Liver (tissue), 8 donors: ENCODE measurements at regions not wholly inside any gene's neighbourhood (a gene's known extent, or its start where the extent isn't known, plus 50 kb on each side); places are given as distances from the start of the nearest gene placed in this dataset.

Source experiments
- DNase-seq: peaks from one replicate; pipeline ENCODE4 v3.0.0-alpha.2; 2017; ENCODE audit warnings: low spot score
- H3K27ac ChIP-seq, 2 donors: one replicate each; pipeline ENCODE4 v1.7.0; 2013; ENCODE audit warnings: inconsistent platforms in 2 of 2, low read length in 2 of 2, control low read depth in 1 of 2, low read depth in 1 of 2, mild to moderate bottlenecking in 1 of 2
- H3K27me3 ChIP-seq, 4 donors: one replicate each; pipeline versions ENCODE4 v1.6.1 to v1.7.0; 2013; ENCODE audit warnings: low read length in 3 of 4, inconsistent platforms in 1 of 4, mild to moderate bottlenecking in 1 of 4, moderate library complexity in 1 of 4; ENCODE audit not compliant: control insufficient read depth in 4 of 4, insufficient read depth in 4 of 4
- H3K36me3 ChIP-seq, 4 donors: one replicate each; pipeline versions ENCODE4 v1.6.1 to v1.7.0; 2013; ENCODE audit warnings: low read length in 3 of 4, mild to moderate bottlenecking in 3 of 4, low read depth in 1 of 4, moderate library complexity in 1 of 4; ENCODE audit not compliant: control insufficient read depth in 4 of 4, insufficient read depth in 3 of 4
- H3K4me1 ChIP-seq, 4 donors: one replicate each; pipeline versions ENCODE4 v1.6.1 to v1.7.0; 2013; ENCODE audit warnings: low read length in 3 of 4, mild to moderate bottlenecking in 3 of 4, moderate library complexity in 1 of 4; ENCODE audit not compliant: control insufficient read depth in 4 of 4, insufficient read depth in 4 of 4
- H3K4me3 ChIP-seq, 3 donors: one replicate each; pipeline versions ENCODE4 v1.6.1 to v1.7.0; 2013; ENCODE audit warnings: low read length in 3 of 3, control low read depth in 1 of 3, low read depth in 1 of 3, mild to moderate bottlenecking in 1 of 3
- H3K9ac ChIP-seq, 2 donors: one replicate each; pipeline ENCODE4 v1.7.0; 2013; ENCODE audit warnings: low read length in 2 of 2, mild to moderate bottlenecking in 2 of 2, moderate library complexity in 2 of 2, control low read depth in 1 of 2, low read depth in 1 of 2
- H3K9me3 ChIP-seq, 4 donors: one replicate each; pipeline versions ENCODE4 v1.6.1 to v1.7.0; 2013; ENCODE audit warnings: low read length in 3 of 4; ENCODE audit not compliant: control insufficient read depth in 4 of 4
- ATF3 ChIP-seq: IDR thresholded peaks from 2 replicates; pipeline ENCODE4 v1.6.1; 2016; ENCODE audit warnings: antibody characterized with exemption
- EGR1 ChIP-seq, 2 donors: IDR thresholded peaks; 2 replicates each; pipeline ENCODE4 v1.6.1; 2016 to 2018; ENCODE audit warnings: antibody characterized with exemption in 2 of 2, low read depth in 2 of 2
- FOXA2 ChIP-seq: IDR thresholded peaks from 2 replicates; pipeline ENCODE4 v1.6.1; 2016; ENCODE audit warnings: antibody characterized with exemption
- GABPA ChIP-seq, 2 donors: IDR thresholded peaks in 1 of 2; conservative IDR thresholded peaks in 1 of 2; 2 replicates each; pipeline ENCODE4 v1.6.1; 2016; ENCODE audit warnings: antibody characterized with exemption in 2 of 2, mild to moderate bottlenecking in 1 of 2, moderate library complexity in 1 of 2
- HNF4A ChIP-seq, 2 donors: conservative IDR thresholded peaks; 2 replicates each; pipeline ENCODE4 v1.6.1; 2016; ENCODE audit warnings: antibody characterized with exemption in 2 of 2, mild to moderate bottlenecking in 2 of 2
- JUND ChIP-seq, 2 donors: IDR thresholded peaks; 2 replicates each; pipeline ENCODE4 v1.6.1; 2016; ENCODE audit warnings: antibody characterized with exemption in 2 of 2
- MAX ChIP-seq: IDR thresholded peaks from 2 replicates; pipeline ENCODE4 v1.6.1; 2016; ENCODE audit warnings: antibody characterized with exemption
- NR2F2 ChIP-seq: IDR thresholded peaks from 2 replicates; pipeline ENCODE4 v1.6.1; 2016; ENCODE audit warnings: antibody characterized with exemption
- RAD21 ChIP-seq, 2 donors: IDR thresholded peaks; 2 replicates each; pipeline ENCODE4 v1.6.1; 2016; ENCODE audit warnings: antibody characterized with exemption in 2 of 2, mild to moderate bottlenecking in 2 of 2
- RXRA ChIP-seq, 2 donors: IDR thresholded peaks; 2 replicates each; pipeline ENCODE4 v1.6.1; 2017 to 2018; ENCODE audit warnings: antibody characterized with exemption in 2 of 2, mild to moderate bottlenecking in 1 of 2
- SP1 ChIP-seq: IDR thresholded peaks from 2 replicates; pipeline ENCODE4 v1.6.1; 2018; ENCODE audit warnings: antibody characterized with exemption, mild to moderate bottlenecking
- TAF1 ChIP-seq: conservative IDR thresholded peaks from 2 replicates; pipeline ENCODE4 v1.6.1; 2016; ENCODE audit warnings: antibody characterized with exemption, mild to moderate bottlenecking
- YY1 ChIP-seq: IDR thresholded peaks from 2 replicates; pipeline ENCODE4 v1.6.1; 2016; ENCODE audit warnings: antibody characterized with exemption, mild to moderate bottlenecking
- ZBTB33 ChIP-seq: IDR thresholded peaks from 2 replicates; pipeline ENCODE4 v1.6.1; 2016; ENCODE audit warnings: antibody characterized with exemption
- WGBS: extraction: QIAGEN DNeasy Blood & Tissue Kit; methylation state at CpG from one replicate; pipeline ENCODE4 v1.1.7; 2013; 5-methylcytosine and 5-hydroxymethylcytosine counted together
- TF ChIP-seq, protein P1 (sequence below): IDR thresholded peaks from 2 replicates; pipeline ENCODE4 v1.6.1; 2016; ENCODE audit warnings: antibody characterized with exemption, mild to moderate bottlenecking
- TF ChIP-seq, protein P2 (sequence below): fragments of 150-350 bp; IDR thresholded peaks from 2 replicates; pipeline ENCODE4 v1.5.1; 2017; ENCODE audit warnings: improper control_type of control experiment, low read depth, low read length; ENCODE audit not compliant: missing input control
- donor health status: healthy.
- donor health status: healthy.
- donor health status: healthy.
- donor health status: healthy.
- donor health status: healthy.

DNA sequence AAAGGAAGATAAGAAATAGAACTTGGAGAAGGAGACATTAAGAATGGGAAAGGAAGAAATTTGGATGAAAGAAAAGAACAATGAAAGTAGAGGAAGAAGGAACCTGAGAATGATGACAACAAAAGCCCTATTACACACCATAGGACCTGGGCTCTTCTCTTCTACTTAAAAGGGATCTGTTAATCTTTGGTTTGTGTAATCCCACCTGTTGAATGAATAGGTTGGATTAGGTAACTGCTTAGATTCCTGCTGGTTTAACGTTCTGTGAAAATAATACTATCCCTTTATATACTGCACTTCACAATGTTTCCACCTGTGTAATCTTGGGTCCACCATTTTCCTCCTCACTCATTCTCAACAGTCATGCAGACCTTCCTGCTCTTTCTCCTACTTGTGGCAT, 157.8 kb upstream of the ATP10B start:
- no peaks in the 10 kb centered on the region for H3K27me3 ChIP-seq
- no peak for TF ChIP-seq ATF3
- TF ChIP-seq GABPA (IDR thresholded peaks at IDR 0.05 in 1 of 2, conservative IDR thresholded peaks at IDR 0.05 in 1 of 2), result no peak
- TF ChIP-seq FOXA2, result no peak
- TF ChIP-seq, protein P1, sequence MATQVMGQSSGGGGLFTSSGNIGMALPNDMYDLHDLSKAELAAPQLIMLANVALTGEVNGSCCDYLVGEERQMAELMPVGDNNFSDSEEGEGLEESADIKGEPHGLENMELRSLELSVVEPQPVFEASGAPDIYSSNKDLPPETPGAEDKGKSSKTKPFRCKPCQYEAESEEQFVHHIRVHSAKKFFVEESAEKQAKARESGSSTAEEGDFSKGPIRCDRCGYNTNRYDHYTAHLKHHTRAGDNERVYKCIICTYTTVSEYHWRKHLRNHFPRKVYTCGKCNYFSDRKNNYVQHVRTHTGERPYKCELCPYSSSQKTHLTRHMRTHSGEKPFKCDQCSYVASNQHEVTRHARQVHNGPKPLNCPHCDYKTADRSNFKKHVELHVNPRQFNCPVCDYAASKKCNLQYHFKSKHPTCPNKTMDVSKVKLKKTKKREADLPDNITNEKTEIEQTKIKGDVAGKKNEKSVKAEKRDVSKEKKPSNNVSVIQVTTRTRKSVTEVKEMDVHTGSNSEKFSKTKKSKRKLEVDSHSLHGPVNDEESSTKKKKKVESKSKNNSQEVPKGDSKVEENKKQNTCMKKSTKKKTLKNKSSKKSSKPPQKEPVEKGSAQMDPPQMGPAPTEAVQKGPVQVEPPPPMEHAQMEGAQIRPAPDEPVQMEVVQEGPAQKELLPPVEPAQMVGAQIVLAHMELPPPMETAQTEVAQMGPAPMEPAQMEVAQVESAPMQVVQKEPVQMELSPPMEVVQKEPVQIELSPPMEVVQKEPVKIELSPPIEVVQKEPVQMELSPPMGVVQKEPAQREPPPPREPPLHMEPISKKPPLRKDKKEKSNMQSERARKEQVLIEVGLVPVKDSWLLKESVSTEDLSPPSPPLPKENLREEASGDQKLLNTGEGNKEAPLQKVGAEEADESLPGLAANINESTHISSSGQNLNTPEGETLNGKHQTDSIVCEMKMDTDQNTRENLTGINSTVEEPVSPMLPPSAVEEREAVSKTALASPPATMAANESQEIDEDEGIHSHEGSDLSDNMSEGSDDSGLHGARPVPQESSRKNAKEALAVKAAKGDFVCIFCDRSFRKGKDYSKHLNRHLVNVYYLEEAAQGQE, result no peak
- TF ChIP-seq YY1, result no peak
- no peak for TF ChIP-seq HNF4A (conservative IDR thresholded peaks at IDR 0.05)
- no peak for TF ChIP-seq ZBTB33
- no peak for TF ChIP-seq NR2F2
- no peak for TF ChIP-seq JUND (IDR thresholded peaks at IDR 0.05)
- no peak for TF ChIP-seq RAD21 (IDR thresholded peaks at IDR 0.05)
- no peak for TF ChIP-seq SP1
- TF ChIP-seq RXRA (IDR thresholded peaks at IDR 0.05), result no peak
- no peak overlapping the region for H3K4me3 ChIP-seq
- peaks cover 2 to 6% (median 3%) of the 10 kb centered on the region in 4 donors for H3K9me3 ChIP-seq
- 38% methylated on average over 1 of the region's 1 CpG for WGBS
- no peak for DNase-seq
- H3K27ac ChIP-seq, result no peak overlapping the region
- no peaks in the 10 kb centered on the region for H3K4me1 ChIP-seq
- H3K9ac ChIP-seq, result no peak overlapping the region
- H3K36me3 ChIP-seq, result no peaks in the 10 kb centered on the region

- Histone ChIP-seq H3K27ac (no peak overlapping the region), H3K4me1 (no peaks in the 10 kb centered on the region), H3K36me3 (no peaks in the 10 kb centered on the region), H3K9ac (no peak overlapping the region), H3K27me3 (no peaks in the 10 kb centered on the region), H3K9me3 (peaks cover 2 to 6% (median 5%) of the 10 kb centered on the region in 4 donors), H3K4me3 (no peak overlapping the region)
- DNase-seq, result no peak
- TF ChIP-seq YY1 (no peak), RAD21 (IDR thresholded peaks at IDR 0.05) (no peak), FOXA2 (no peak), GABPA (IDR thresholded peaks at IDR 0.05 in 1 of 2, conservative IDR thresholded peaks at IDR 0.05 in 1 of 2) (no peak), MAX (no peak), NR2F2 (no peak), EGR1 (IDR thresholded peaks at IDR 0.05; ENCODE audit: low read depth in 2 of 2) (no peak), TAF1 (no peak), SP1 (no peak), JUND (IDR thresholded peaks at IDR 0.05) (no peak)
- TF ChIP-seq, protein P2, sequence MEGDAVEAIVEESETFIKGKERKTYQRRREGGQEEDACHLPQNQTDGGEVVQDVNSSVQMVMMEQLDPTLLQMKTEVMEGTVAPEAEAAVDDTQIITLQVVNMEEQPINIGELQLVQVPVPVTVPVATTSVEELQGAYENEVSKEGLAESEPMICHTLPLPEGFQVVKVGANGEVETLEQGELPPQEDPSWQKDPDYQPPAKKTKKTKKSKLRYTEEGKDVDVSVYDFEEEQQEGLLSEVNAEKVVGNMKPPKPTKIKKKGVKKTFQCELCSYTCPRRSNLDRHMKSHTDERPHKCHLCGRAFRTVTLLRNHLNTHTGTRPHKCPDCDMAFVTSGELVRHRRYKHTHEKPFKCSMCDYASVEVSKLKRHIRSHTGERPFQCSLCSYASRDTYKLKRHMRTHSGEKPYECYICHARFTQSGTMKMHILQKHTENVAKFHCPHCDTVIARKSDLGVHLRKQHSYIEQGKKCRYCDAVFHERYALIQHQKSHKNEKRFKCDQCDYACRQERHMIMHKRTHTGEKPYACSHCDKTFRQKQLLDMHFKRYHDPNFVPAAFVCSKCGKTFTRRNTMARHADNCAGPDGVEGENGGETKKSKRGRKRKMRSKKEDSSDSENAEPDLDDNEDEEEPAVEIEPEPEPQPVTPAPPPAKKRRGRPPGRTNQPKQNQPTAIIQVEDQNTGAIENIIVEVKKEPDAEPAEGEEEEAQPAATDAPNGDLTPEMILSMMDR, result no peak
- 24% methylated on average over 2 of the region's 2 CpGs for WGBS
These were observed 157.2 kb upstream of the ATP10B start for GRCh38 chr5:161009194-161009593.
